A673 (cell line): ENCODE measurements at regions not wholly inside any gene's neighbourhood (a gene's known extent, or its start where the extent isn't known, plus 50 kb on each side); places are given as distances from the start of the nearest gene placed in this dataset.

ENCODE experiments used
- BruUV-seq: library from RNA; stranded (reverse); fragments of 400-500 nt; replicated peaks from 2 replicates; lab custom pipeline; 2021; lab: Mats Ljungman, UMichigan
- CTCF ChIA-PET: fragments of 300-600 bp; sonication (Branson Sonifier 250); formaldehyde crosslinking; loops from one replicate; lab custom pipeline; 2022; ENCODE audit warnings: antibody characterized with exemption; lab: Charles Lee
- POLR2A ChIA-PET: fragments of 300-600 bp; sonication (Branson Sonifier 250); formaldehyde crosslinking; loops from one replicate; lab custom pipeline; 2022; ENCODE audit warnings: antibody characterized with exemption; ENCODE audit not compliant: low non-redundant PET; lab: Charles Lee
- DNase-seq: peaks from one replicate; pipeline ENCODE4 v3.0.0-alpha.2; 2015; ENCODE audit warnings: low spot score
- H3K27ac ChIP-seq: fragments of 200-600 bp; sonication (generic); 2 replicates; pipeline ENCODE4 v1.5.1; 2016; ENCODE audit warnings: mixed run types, low read depth, mild to moderate bottlenecking, mixed read lengths, antibody characterized with exemption, low read length; ENCODE audit not compliant: poor library complexity, severe bottlenecking
- H3K27me3 ChIP-seq: fragments of 200-600 bp; sonication (generic); replicated peaks from 2 replicates; pipeline ENCODE4 v1.6.1; 2017; ENCODE audit warnings: mixed run types, low read depth, mild to moderate bottlenecking, mixed read lengths, antibody characterized with exemption, low read length; ENCODE audit not compliant: insufficient read depth, poor library complexity
- H3K36me3 ChIP-seq: fragments of 200-600 bp; sonication (generic); 2 replicates; pipeline ENCODE4 v1.6.1; 2016; ENCODE audit warnings: mixed run types, mild to moderate bottlenecking, mixed read lengths, antibody characterized with exemption, low read length; ENCODE audit not compliant: insufficient read depth, poor library complexity, severe bottlenecking
- H3K4me1 ChIP-seq: fragments of 200-600 bp; sonication (generic); 2 replicates; pipeline ENCODE4 v1.6.1; 2017; ENCODE audit warnings: mixed run types, mild to moderate bottlenecking, mixed read lengths, antibody characterized with exemption, low read length; ENCODE audit not compliant: insufficient read depth, poor library complexity, severe bottlenecking
- H3K4me3 ChIP-seq: fragments of 200-600 bp; sonication (generic); 2 replicates; pipeline ENCODE4 v1.5.1; 2016; ENCODE audit warnings: low read depth, mixed run types, mild to moderate bottlenecking, mixed read lengths, low read length; ENCODE audit not compliant: poor library complexity, severe bottlenecking
- H3K9me3 ChIP-seq: fragments of 200-600 bp; sonication (generic); 2 replicates; pipeline ENCODE4 v1.6.1; 2016; ENCODE audit warnings: mixed run types, low read depth, mild to moderate bottlenecking, mixed read lengths, antibody characterized with exemption, low read length; ENCODE audit not compliant: poor library complexity, severe bottlenecking
- EZH2 ChIP-seq: fragments of 200-600 bp; sonication (generic); IDR thresholded peaks from 2 replicates; pipeline ENCODE4 v1.6.1; 2017; ENCODE audit warnings: borderline replicate concordance, low read depth, mild to moderate bottlenecking, mixed read lengths, antibody characterized with exemption, low read length; ENCODE audit not compliant: poor library complexity, severe bottlenecking
- intact Hi-C: fragments of 100-400 bp; cut with micrococcal nuclease; formaldehyde crosslinking; loops from one replicate; pipeline ENCODE4 v1.10.0; 2022; ENCODE audit not compliant: unreplicated experiment
- TF ChIP-seq, protein P1 (sequence below): fragments of 300-800, 200-600 bp; sonication (generic); conservative IDR thresholded peaks from 2 replicates; pipeline ENCODE4 v1.5.1; 2017; ENCODE audit warnings: low read depth, mild to moderate bottlenecking, antibody characterized with exemption, low read length, moderate library complexity, mixed read lengths

DNA sequence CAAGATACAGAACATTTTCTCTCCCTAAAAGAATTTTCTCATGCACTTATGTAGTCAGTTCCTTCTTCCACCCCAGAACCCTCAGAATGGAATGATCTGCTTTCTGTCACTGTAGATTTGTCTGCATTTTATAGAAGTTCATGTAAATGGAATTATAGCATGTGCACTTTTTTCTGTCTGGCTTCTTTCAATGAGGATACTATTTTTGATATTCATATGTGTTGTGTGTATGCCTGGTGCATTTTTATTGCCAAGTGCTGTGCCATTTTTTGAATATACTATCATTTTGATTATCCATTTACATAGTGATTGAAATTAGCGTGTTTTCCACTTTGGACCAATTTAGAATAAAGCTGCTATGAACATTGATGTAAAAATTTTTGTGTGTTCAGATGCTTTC, 156.6 kb upstream of the ALCAM start:
- no peak for TF ChIP-seq EZH2
- TF ChIP-seq, protein P1, sequence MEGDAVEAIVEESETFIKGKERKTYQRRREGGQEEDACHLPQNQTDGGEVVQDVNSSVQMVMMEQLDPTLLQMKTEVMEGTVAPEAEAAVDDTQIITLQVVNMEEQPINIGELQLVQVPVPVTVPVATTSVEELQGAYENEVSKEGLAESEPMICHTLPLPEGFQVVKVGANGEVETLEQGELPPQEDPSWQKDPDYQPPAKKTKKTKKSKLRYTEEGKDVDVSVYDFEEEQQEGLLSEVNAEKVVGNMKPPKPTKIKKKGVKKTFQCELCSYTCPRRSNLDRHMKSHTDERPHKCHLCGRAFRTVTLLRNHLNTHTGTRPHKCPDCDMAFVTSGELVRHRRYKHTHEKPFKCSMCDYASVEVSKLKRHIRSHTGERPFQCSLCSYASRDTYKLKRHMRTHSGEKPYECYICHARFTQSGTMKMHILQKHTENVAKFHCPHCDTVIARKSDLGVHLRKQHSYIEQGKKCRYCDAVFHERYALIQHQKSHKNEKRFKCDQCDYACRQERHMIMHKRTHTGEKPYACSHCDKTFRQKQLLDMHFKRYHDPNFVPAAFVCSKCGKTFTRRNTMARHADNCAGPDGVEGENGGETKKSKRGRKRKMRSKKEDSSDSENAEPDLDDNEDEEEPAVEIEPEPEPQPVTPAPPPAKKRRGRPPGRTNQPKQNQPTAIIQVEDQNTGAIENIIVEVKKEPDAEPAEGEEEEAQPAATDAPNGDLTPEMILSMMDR: no peak
- H3K27me3 ChIP-seq: no peaks in the 10 kb centered on the region
- DNase-seq: no peak
- POLR2A ChIA-PET: no interaction called here
- H3K36me3 ChIP-seq: no peaks in the 10 kb centered on the region
- CTCF ChIA-PET: no interaction called here
- no peaks in the 10 kb centered on the region for H3K9me3 ChIP-seq
- intact Hi-C loops: no loop called here
- H3K4me3 ChIP-seq: no peak overlapping the region
- H3K27ac ChIP-seq: no peak overlapping the region
- no TSS peak for BruUV-seq
- H3K4me1 ChIP-seq: no peaks in the 10 kb centered on the region

GRCh38 chr3:105214590-105214989, 152.1 kb upstream of the ALCAM start:
- intact Hi-C loops: no loop called here
- CTCF ChIA-PET: no interaction called here
- BruUV-seq: no TSS peak

DNA sequence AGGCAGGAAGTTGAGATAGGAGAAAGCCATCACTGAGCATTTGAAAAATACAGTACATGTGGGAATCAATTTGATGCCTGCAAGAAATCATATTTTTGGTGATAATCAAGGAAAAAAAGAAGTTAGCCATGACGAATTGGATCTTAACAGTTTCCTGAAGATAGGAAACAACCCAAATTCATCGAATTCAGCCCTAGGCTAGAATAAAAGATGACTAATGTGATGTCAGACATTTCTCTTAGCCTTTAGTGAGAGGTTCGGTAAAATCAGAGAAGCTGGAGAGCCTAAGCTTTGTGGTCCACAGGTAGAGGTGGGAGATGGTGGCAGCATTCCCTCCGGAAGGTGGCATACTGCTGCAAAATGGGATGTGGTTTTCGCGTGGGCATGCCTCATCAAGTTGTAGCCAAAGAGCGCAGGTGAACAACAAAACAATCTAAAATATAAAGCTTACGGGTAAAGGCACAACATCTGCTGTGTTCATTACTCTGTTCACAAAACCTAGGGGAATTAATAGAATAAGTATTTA, 144.1 kb upstream of the ALCAM start:
- intact Hi-C loops: no loop called here
- H3K4me1 ChIP-seq: peaks cover 7% of the 10 kb centered on the region
- DNase-seq: no peak
- no peaks in the 10 kb centered on the region for H3K36me3 ChIP-seq
- ChIA-PET POLR2A (no interaction called here), CTCF (no interaction called here)
- no peak overlapping the region for H3K27ac ChIP-seq
- TF ChIP-seq, protein P1: 0 out of 2 replicates have a peak, but pooled peaks have one; percentile 26
- no peak for TF ChIP-seq EZH2
- no peak overlapping the region for H3K4me3 ChIP-seq
- no peaks in the 10 kb centered on the region for H3K27me3 ChIP-seq
- H3K9me3 ChIP-seq: no peaks in the 10 kb centered on the region
- BruUV-seq: no TSS peak

More at GRCh38 chr3:105214590-105214989, 152.1 kb upstream of the ALCAM start:
- no peak for DNase-seq
- Histone ChIP-seq H3K4me3 (no peak overlapping the region), H3K27ac (no peak overlapping the region), H3K27me3 (no peaks in the 10 kb centered on the region), H3K4me1 (no peaks in the 10 kb centered on the region), H3K9me3 (no peaks in the 10 kb centered on the region), H3K36me3 (no peaks in the 10 kb centered on the region)
- no peak for TF ChIP-seq EZH2
- TF ChIP-seq, protein P1: no peak
- POLR2A ChIA-PET: no interaction called here
